Activated naive CD4-positive, alpha-beta T cell treated with anti-CD3 and anti-CD28 coated beads, Interleukin-2, amount 50 U/mL, for 24 hours (primary cell): ENCODE measurements at regions not wholly inside any gene's neighbourhood (a gene's known extent, or its start where the extent isn't known, plus 50 kb on each side); places are given as distances from the start of the nearest gene placed in this dataset.

Experiments used
- H3K27ac Mint-ChIP-seq: one replicate; pipeline ENCODE4 v1.8.0; 2021; ENCODE audit warnings: mild to moderate bottlenecking, mixed read lengths
- H3K27me3 Mint-ChIP-seq: one replicate; pipeline ENCODE4 v1.8.0; 2021; ENCODE audit warnings: mixed read lengths
- H3K36me3 Mint-ChIP-seq: one replicate; pipeline ENCODE4 v1.8.0; 2021; ENCODE audit warnings: mixed read lengths
- H3K4me1 Mint-ChIP-seq: one replicate; pipeline ENCODE4 v1.8.0; 2021; ENCODE audit warnings: mixed read lengths
- H3K4me3 Mint-ChIP-seq: one replicate; pipeline ENCODE4 v1.8.0; 2021; ENCODE audit warnings: mild to moderate bottlenecking, mixed read lengths
- H3K9me3 Mint-ChIP-seq: one replicate; pipeline ENCODE4 v1.8.0; 2021; ENCODE audit warnings: mixed read lengths

DNA sequence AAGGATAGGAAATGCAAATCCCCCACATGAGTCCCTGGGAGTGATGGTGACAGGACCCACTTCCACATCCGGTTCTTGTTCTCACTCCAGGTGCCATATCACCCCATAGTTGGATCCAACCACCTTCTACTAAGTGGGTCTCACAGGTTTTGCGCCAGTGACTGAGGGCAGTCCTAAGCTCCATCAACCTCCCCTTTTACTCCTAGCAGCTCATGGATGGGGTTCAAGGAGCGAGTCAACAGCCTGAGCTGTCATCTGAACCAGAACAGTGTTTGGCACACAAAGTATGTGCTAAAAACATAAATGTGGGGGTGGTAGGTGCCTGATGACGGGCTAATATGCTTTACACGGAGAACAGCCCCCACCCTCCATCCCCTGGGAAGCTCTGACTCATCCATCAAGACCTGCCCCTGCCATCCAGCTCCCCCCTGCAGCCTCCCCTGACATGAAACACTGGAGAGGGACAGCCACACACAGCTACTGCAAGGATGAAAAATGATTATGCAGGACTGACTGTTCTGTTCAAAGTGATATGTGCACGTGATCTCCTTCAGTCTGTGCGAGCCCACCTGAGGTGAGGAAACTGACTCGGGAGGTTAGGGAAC is 143.2 kb upstream of the CDH5 start:
- H3K27me3 Mint-ChIP-seq: peaks cover 16% of the 10 kb centered on the region
- no peak overlapping the region for H3K27ac Mint-ChIP-seq
- H3K4me1 Mint-ChIP-seq: no peaks in the 10 kb centered on the region
- no peaks in the 10 kb centered on the region for H3K36me3 Mint-ChIP-seq
- H3K9me3 Mint-ChIP-seq: no peaks in the 10 kb centered on the region
- no peak overlapping the region for H3K4me3 Mint-ChIP-seq

DNA sequence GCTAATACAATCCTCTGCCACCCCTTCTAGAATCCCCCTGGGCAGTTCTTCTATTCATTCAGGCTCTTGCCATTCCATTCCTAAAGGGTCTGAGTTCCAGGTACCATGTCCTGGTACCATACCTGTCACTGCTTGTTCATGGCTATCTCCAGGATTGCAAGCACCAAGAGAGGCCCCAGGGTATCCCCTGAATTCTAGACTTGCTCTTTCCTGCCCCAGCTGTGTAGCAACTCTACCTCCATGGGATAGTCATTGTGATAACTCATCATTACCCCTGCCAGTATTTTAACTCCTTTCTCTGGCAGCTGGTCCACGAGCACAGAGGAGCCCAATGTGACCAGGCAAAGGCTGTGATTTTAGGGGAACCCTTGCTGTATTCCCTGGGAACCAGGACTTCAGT is 143.7 kb upstream of the CDH5 start:
- Mint-ChIP-seq H3K9me3 (no peaks in the 10 kb centered on the region), H3K27ac (no peak overlapping the region), H3K36me3 (no peaks in the 10 kb centered on the region), H3K4me1 (no peaks in the 10 kb centered on the region), H3K4me3 (no peak overlapping the region), H3K27me3 (peaks cover 16% of the 10 kb centered on the region)

DNA sequence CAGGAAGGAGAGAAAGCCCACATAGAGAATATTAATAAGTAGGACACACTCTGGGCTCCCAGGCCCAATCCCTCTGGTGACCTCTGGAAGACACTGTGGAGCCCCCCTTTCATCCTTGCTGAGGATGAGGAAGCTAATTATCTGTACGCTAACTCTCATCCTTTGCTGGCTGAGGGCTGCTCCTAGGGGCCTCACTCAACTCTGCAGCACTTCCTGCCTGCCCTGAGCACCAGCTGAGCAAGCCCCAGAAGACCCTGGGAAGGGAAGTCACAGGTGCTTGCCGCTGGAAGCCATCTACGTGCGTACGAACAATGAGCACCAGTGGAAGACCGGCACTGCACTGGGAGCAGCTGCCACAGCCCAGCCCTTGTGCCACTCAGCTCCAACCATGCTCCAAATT is 145.8 kb upstream of the CDH5 start:
- Mint-ChIP-seq H3K4me3 (no peak overlapping the region), H3K36me3 (no peaks in the 10 kb centered on the region), H3K27me3 (peaks cover 23% of the 10 kb centered on the region), H3K27ac (no peak overlapping the region), H3K4me1 (no peaks in the 10 kb centered on the region), H3K9me3 (no peaks in the 10 kb centered on the region)

DNA sequence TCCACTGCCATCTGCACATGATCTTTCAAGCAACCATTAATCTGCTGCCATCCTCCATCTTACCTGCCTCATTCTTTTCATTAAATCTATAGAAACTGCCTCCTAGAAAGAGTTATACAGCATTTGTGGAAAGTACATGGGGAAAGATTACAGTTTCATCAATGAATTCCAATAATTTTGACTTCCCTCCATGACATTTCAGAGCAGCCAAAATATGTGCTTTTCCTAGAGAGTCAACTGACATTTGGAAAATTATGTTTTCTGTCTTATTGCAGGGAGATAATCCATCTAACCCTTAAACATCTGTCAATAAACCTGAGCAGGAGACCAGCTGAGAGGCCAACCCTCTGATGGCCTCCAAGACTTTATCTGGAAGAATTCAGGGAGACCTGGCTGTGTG is 147.0 kb upstream of the CDH5 start:
- Mint-ChIP-seq H3K27ac (no peak overlapping the region), H3K4me1 (no peaks in the 10 kb centered on the region), H3K9me3 (no peaks in the 10 kb centered on the region), H3K36me3 (no peaks in the 10 kb centered on the region), H3K27me3 (peaks cover 23% of the 10 kb centered on the region), H3K4me3 (no peak overlapping the region)

DNA sequence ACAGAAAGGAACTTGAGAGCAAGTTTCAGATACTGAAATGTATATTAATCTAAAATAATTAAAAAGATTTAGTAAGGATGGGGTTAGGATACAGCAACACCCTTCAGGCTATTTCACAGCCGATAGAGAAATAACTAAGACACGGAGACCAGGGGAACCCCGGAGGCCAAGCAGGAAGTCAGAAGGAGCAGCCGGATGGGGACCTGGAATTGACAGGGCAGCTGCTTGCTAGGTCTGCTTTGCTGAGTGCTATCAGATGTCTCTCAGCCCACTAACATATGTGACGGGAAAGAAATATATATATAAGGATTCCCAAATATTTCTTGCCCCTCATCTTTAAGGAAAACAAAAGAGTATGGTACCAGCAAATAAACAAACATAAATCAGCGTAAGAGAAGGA is 154.1 kb upstream of the CDH5 start:
- no peaks in the 10 kb centered on the region for H3K9me3 Mint-ChIP-seq
- H3K27ac Mint-ChIP-seq: no peak overlapping the region
- no peak overlapping the region for H3K4me3 Mint-ChIP-seq
- H3K36me3 Mint-ChIP-seq: no peaks in the 10 kb centered on the region
- peaks cover 20% of the 10 kb centered on the region for H3K27me3 Mint-ChIP-seq
- H3K4me1 Mint-ChIP-seq: no peaks in the 10 kb centered on the region

DNA sequence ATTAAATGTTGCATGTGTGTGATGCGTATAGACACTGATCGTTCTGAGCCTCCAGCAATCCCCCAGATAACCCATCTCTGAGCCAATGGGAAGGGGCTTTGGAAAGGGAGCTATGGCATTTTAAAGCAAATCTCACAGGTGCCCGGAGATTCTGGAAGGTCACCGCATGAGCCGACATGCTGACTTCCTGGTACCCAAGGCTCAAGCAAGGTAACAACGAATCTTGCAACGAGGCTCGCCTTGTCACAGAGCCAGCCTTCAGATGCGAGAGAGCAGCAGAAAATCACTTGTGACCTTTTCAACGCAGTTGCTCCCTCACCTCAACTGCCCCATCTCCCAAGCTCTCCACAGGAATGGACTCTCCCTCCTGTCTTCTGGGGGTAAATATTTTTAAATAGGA is 154.8 kb upstream of the CDH5 start:
- Mint-ChIP-seq H3K27me3 (peaks cover 19% of the 10 kb centered on the region), H3K9me3 (no peaks in the 10 kb centered on the region), H3K4me3 (no peak overlapping the region), H3K4me1 (no peaks in the 10 kb centered on the region), H3K36me3 (no peaks in the 10 kb centered on the region), H3K27ac (no peak overlapping the region)

DNA sequence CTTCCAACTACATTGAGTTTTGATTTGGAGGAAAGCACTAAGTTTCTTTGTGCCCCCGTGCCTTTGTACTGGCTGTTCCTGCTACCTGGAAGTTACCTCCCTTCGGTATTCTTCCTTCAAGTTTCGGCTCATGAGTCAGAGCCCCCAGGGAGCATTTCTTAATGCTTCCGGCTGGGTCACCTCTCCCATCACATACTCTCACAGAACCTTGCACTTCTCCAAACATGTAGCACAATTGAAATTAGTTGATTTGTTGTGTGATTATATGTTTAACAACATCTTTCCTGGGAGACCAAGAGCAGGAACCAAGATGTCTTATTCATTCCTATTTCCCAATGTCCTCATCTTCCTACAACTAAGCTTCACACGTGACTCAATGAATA is 158.6 kb upstream of the CDH5 start:
- H3K4me1 Mint-ChIP-seq: no peaks in the 10 kb centered on the region
- no peaks in the 10 kb centered on the region for H3K36me3 Mint-ChIP-seq
- peaks cover 10% of the 10 kb centered on the region for H3K27me3 Mint-ChIP-seq
- H3K4me3 Mint-ChIP-seq: no peak overlapping the region
- H3K9me3 Mint-ChIP-seq: no peaks in the 10 kb centered on the region
- no peak overlapping the region for H3K27ac Mint-ChIP-seq

DNA sequence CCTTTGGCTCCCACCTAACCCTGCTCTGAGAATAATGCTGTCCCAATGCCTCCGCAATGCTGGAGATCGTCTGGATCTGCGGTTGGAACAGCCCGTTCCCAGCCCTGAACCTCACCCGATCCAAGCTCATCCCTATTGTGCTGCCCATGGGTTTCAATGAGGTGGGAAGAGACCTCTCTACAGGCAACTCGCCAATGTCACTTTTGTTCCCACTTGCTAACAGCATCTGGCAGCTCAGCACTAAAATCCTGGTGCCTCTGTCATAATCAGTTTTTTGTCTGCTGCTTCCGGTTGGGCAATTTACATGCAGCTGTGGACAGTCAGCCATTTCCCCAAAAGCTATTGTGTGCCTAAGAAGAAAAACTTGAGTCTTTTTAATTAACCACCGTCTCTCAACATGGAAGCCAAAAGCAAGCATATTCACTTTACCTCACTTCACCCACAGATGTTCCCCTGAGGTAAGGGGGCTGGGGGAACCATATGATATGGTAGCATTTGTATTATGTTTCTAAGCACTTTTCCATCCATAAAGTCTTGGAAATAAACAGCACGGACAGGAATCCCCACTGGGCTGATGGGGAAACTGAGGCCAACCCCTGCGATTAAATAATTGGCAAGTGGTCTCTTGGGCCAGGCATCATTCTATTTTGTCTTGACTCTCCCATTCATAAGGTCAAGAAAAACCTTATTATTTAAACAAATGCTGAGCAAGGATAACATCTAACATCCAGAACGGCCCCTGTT is 159.2 kb upstream of the CDH5 start:
- Mint-ChIP-seq H3K4me3 (no peak overlapping the region), H3K27me3 (peaks cover 10% of the 10 kb centered on the region), H3K27ac (no peak overlapping the region), H3K36me3 (no peaks in the 10 kb centered on the region), H3K4me1 (no peaks in the 10 kb centered on the region), H3K9me3 (no peaks in the 10 kb centered on the region)

DNA sequence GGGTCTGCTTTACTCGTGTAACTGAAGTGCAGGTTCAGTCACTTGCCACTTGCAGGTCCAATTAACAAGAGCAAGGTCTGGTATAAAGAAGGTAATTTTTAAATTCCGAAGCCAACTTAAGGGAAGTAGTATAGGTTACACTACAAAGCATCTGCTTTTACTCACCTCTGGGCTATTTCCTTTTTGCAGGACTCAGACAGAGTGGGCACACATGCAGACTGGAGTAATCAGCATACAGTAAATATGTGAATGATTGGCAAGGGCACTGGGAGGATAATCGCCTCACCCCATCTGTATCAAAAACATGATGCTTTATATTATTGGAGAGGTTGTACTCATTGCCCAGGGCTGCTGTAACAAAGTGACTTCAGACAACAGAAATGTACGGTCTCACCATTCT is 160.1 kb upstream of the CDH5 start:
- no peaks in the 10 kb centered on the region for H3K4me1 Mint-ChIP-seq
- no peak overlapping the region for H3K27ac Mint-ChIP-seq
- H3K4me3 Mint-ChIP-seq: no peak overlapping the region
- no peaks in the 10 kb centered on the region for H3K36me3 Mint-ChIP-seq
- peaks cover 12% of the 10 kb centered on the region for H3K27me3 Mint-ChIP-seq
- H3K9me3 Mint-ChIP-seq: no peaks in the 10 kb centered on the region

DNA sequence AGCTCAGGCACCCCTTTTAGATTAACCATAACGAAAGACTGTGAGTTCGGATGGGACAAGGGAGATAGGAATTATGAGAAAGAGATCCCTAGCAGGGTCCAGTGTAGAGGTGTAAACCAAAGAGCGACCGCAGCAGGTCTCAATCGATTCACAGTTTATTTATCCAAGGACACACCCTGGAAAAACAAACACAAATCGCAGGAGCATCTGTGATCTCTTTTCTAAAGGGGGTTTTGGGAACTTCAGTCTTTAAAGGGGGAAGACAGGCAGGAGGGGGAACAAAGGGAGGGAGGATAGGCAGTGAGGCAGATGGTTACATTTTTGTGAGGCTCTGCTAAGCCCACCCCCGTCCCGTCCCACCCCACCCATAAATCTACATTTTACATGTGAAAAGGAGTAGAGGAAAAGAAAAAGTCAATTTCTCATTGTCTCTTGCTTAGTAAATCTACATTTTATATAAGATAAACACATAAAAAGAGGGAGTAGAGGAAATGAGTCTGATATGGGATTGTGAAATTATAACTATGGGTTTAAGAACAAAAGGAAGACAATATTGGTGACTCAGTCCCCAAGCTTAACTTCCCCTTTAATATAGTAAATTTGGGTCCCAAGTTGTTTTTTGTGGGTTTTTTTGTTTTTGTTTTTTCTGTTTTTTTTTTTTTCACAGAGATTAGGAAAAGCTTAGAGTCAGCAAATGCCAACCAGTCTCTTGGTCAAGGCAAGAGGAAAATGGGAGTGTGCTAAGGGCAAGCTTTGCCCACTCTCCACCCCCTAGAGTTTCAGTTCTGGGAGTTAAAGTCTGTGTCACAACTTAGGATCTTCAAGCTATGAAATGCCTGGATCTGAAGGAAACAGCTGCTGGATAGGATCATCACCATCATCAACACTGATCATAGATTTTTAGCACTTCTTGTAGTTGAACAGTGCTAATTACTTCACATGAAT is 160.9 kb upstream of the CDH5 start:
- Mint-ChIP-seq H3K4me3 (no peak overlapping the region), H3K27me3 (peaks cover 9% of the 10 kb centered on the region), H3K36me3 (no peaks in the 10 kb centered on the region), H3K4me1 (no peaks in the 10 kb centered on the region), H3K9me3 (no peaks in the 10 kb centered on the region), H3K27ac (no peak overlapping the region)

DNA sequence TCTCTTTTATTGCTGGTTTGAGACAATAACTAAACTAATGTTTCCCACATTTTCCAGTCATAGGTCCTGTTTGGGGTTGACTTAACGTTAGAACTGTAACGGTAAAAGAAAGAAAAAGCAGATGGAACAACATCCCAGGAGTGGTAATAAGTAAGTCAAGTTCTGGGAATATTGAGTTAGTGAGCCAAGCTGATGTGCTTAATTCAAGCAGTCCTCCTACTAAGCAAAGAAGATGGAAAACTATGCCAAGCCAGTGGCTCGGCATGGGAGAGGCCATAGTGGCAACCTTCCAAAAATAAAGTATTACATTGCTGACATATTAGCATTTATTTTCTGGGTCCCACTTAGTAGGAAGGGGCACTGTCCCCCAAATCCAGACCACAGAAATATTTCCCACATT is 161.7 kb upstream of the CDH5 start:
- Mint-ChIP-seq H3K4me3 (no peak overlapping the region), H3K27me3 (peaks cover 5% of the 10 kb centered on the region), H3K9me3 (no peaks in the 10 kb centered on the region), H3K36me3 (no peaks in the 10 kb centered on the region), H3K27ac (no peak overlapping the region), H3K4me1 (no peaks in the 10 kb centered on the region)

DNA sequence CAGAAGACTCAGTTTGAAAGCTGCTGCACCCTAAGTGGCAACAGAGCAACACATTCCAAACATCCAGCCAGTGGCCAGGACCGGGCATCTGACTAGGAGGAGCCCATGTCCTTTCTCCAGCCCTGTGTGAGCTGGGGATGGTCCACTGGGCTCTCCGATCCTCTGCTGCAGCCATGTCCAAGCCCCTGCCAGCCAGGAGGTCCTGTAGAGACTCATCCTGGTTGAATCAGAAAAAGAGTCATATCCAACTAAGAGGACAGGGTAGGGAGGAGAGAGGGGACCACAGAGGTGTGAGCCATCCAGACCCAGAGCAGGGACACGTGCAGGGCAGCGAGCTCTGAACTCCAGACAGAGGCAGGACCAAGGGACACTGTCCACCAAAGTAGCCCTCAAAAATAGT is 163.0 kb upstream of the CDH5 start:
- Mint-ChIP-seq H3K4me3 (no peak overlapping the region), H3K27me3 (peaks cover 4% of the 10 kb centered on the region), H3K9me3 (no peaks in the 10 kb centered on the region), H3K36me3 (no peaks in the 10 kb centered on the region), H3K27ac (no peak overlapping the region), H3K4me1 (no peaks in the 10 kb centered on the region)

DNA sequence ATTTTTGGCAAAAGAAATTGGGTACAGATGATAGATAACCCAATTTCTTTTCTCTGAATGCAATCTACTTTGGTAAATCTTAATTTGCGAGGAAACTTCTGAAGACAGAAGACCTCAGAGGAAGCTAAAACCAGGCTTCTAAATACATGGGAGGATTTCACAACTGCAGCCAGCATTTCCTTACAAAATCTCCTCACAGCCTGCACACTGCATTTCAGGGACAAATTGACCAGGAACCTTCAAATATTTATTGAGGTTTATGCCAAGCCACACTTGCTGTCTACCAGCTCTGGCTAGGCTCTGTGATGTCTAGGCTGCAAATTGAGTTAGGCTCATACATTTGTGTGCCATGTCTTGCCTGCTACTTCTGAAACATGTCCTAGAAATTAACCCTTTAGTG is 167.3 kb upstream of the CDH5 start:
- Mint-ChIP-seq H3K9me3 (no peaks in the 10 kb centered on the region), H3K36me3 (no peaks in the 10 kb centered on the region), H3K4me1 (no peaks in the 10 kb centered on the region), H3K4me3 (no peak overlapping the region), H3K27ac (no peak overlapping the region), H3K27me3 (peaks cover 1% of the 10 kb centered on the region)

DNA sequence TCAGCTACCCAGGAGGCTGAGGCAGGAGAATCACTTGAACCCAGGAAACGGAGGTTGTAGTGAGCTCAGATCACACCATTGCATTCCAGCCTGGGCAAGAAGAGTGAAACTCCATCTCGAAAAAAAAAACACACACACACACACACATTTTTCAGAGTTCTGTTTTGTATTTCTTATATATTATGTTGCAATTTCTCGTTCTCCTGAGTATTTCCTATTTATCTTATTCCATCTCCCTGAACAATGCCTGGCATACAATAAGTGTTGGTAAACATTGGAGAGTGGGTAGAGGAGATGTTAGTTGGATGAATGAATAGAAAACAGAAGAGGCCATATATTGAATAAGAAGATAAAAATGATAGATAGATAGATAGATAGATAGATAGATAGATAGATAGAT is 167.8 kb upstream of the CDH5 start:
- H3K27ac Mint-ChIP-seq: no peak overlapping the region
- H3K4me3 Mint-ChIP-seq: no peak overlapping the region
- H3K36me3 Mint-ChIP-seq: no peaks in the 10 kb centered on the region
- peaks cover 3% of the 10 kb centered on the region for H3K27me3 Mint-ChIP-seq
- no peaks in the 10 kb centered on the region for H3K9me3 Mint-ChIP-seq
- no peaks in the 10 kb centered on the region for H3K4me1 Mint-ChIP-seq

DNA sequence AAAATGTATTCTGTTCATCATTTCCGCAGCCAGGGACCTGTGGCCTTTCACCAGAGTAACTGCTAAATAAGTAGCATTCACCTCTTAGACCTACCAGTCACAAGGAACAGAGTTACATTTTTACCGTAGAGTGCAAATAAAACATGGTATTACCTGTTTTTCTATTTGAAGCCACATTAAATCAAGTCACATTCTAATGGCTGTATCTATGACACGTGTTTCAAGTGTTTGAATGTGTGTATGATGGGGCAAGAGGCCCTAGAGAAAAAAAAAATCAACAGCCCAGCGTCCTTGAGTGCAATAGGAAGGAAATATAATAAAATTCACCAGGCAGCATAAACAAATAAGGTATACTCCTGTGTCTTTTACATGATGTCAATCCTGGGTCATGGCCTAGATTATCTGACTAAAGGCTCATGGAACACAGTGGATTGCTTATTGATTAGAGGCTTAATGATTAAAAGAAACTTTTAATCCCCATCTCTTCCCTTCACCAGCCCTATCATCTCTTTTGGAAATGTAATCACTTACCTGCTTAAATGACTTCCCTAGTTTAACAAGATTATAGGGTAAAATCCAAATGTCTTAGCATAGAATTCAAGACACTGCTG is 168.7 kb upstream of the CDH5 start:
- H3K9me3 Mint-ChIP-seq: no peaks in the 10 kb centered on the region
- H3K4me1 Mint-ChIP-seq: no peaks in the 10 kb centered on the region
- H3K27me3 Mint-ChIP-seq: peaks cover 3% of the 10 kb centered on the region
- no peaks in the 10 kb centered on the region for H3K36me3 Mint-ChIP-seq
- no peak overlapping the region for H3K4me3 Mint-ChIP-seq
- no peak overlapping the region for H3K27ac Mint-ChIP-seq

DNA sequence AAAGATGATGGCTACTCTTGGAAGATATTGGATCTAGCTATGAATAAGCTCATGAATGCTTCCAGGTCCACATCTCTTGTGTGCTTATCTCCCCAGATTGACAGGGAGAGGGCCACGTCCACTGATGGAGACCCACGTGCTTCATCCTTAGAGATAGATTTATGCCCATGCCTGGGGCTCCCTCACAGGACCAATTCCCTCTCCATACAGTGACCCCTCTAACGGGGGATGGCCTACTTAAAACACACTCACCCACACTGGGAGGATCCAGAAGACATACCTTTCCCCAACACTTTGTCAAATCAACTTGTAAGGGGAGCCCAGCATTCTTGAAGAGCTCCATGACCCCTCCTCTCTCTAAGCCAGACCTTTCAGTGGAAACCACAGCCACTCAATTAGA is 169.7 kb upstream of the CDH5 start:
- H3K4me1 Mint-ChIP-seq: no peaks in the 10 kb centered on the region
- H3K4me3 Mint-ChIP-seq: no peak overlapping the region
- peaks cover 5% of the 10 kb centered on the region for H3K27me3 Mint-ChIP-seq
- no peaks in the 10 kb centered on the region for H3K36me3 Mint-ChIP-seq
- no peaks in the 10 kb centered on the region for H3K9me3 Mint-ChIP-seq
- H3K27ac Mint-ChIP-seq: no peak overlapping the region
